Thyroid gland (tissue), 4 donors: ENCODE measurements at regions not wholly inside any gene's neighbourhood (a gene's known extent, or its start where the extent isn't known, plus 50 kb on each side); places are given as distances from the start of the nearest gene placed in this dataset.
"Not testable (repeated sequence)": the region's sequence is repeated elsewhere in the genome, so short reads cannot be mapped to it uniquely, and the experiment has no call there.

Source experiments
- DNase-seq, 2 donors: peaks; one replicate each; pipeline ENCODE4 v3.0.0-alpha.2; 2019
- H3K27ac ChIP-seq, 3 donors: fragments of 200-600 bp; sonication (generic); 1 replicate in 2 of 3; 2 replicates in 1 of 3; pipeline ENCODE4 v1.5.1; 2016 to 2019; ENCODE audit warnings: mild to moderate bottlenecking in 1 of 3, moderate library complexity in 1 of 3
- H3K27me3 ChIP-seq: fragments of 200-600 bp; sonication (generic); one replicate; pipeline ENCODE4 v1.5.1; 2019
- H3K36me3 ChIP-seq, 2 donors: fragments of 200-600 bp; sonication (generic); one replicate each; pipeline ENCODE4 v1.5.1; 2016 to 2019
- H3K4me1 ChIP-seq, 2 donors: fragments of 200-600 bp; sonication (generic); one replicate each; pipeline ENCODE4 v1.5.1; 2017 to 2019
- H3K4me3 ChIP-seq, 3 donors: fragments of 200-600 bp; sonication (generic); replicated peaks in 1 of 3; 1 replicate in 2 of 3; 2 replicates in 1 of 3; pipeline ENCODE4 v1.5.1; 2016; ENCODE audit warnings: mild to moderate bottlenecking in 1 of 3
- H3K9me3 ChIP-seq: fragments of 200-600 bp; sonication (generic); one replicate; pipeline ENCODE4 v1.5.1; 2017
- CTCF ChIP-seq, 6 experiments: fragments of 200-600 bp in 3 of 6; fragments of 450-650 bp in 3 of 6; sonication (generic) in 3 of 6; IDR thresholded peaks; one replicate each; pipeline ENCODE4 v1.5.1; 2016 to 2019; ENCODE audit warnings: antibody characterized with exemption in 6 of 6, mild to moderate bottlenecking in 2 of 6, inconsistent platforms in 1 of 6, moderate library complexity in 1 of 6
- POLR2A ChIP-seq, 2 donors: fragments of 450-650 bp; IDR thresholded peaks; one replicate each; pipeline ENCODE4 v1.6.1; 2017; ENCODE audit warnings: antibody characterized with exemption in 2 of 2, mild to moderate bottlenecking in 2 of 2, moderate library complexity in 1 of 2
- WGBS, 2 donors: methylation state at CpG; one replicate each; pipeline ENCODE4 v1.1.5; 2017; 5-methylcytosine and 5-hydroxymethylcytosine counted together
- intact Hi-C: fragments of 100-400 bp; cut with DNase I; formaldehyde crosslinking; loops from one replicate; pipeline ENCODE4 v1.15.1; 2023

- Histone ChIP-seq H3K9me3 (no peaks in the 10 kb centered on the region), H3K27ac (no peak overlapping the region), H3K36me3 (no peaks in the 10 kb centered on the region), H3K4me3 (no peak overlapping the region), H3K4me1 (no peaks in the 10 kb centered on the region), H3K27me3 (no peaks in the 10 kb centered on the region)
- intact Hi-C loops, result no loop called here
- TF ChIP-seq CTCF (IDR thresholded peaks at IDR 0.05) (no peak), POLR2A (IDR thresholded peaks at IDR 0.05) (no peak)
- WGBS, 2 donors, result 75 to 84% methylated on average over 1 of the region's 1 CpG
- no peak for DNase-seq
Measured at GRCh38 chr12:83559650-83560049, 872.9 kb downstream of the TMTC2 start.

- intact Hi-C loops, H3K36me3 ChIP-seq, H3K4me3 ChIP-seq, H3K27me3 ChIP-seq, H3K27ac ChIP-seq, DNase-seq, H3K4me1 ChIP-seq, H3K9me3 ChIP-seq: not testable (repeated sequence)
- 84 to 85% methylated on average over 6 to 7 of the region's 7 CpGs for WGBS, 2 donors
Measured at GRCh38 chr12:83556040-83556439, 869.3 kb downstream of the TMTC2 start.

GRCh38 chr12:83541446-83541845 is 854.7 kb downstream of the TMTC2 start:
- Histone ChIP-seq H3K4me1 (no peaks in the 10 kb centered on the region), H3K36me3 (no peaks in the 10 kb centered on the region), H3K27ac (no peak overlapping the region), H3K4me3 (no peak overlapping the region), H3K27me3 (no peaks in the 10 kb centered on the region), H3K9me3 (no peaks in the 10 kb centered on the region)
- DNase-seq, result no peak
- no peak for TF ChIP-seq CTCF (IDR thresholded peaks at IDR 0.05)
- TF ChIP-seq POLR2A (IDR thresholded peaks at IDR 0.05), result no peak
- intact Hi-C loops, result no loop called here

- WGBS, 2 donors, result 71 to 80% methylated on average over 3 of the region's 3 CpGs
- intact Hi-C loops, result no loop called here
- TF ChIP-seq CTCF (IDR thresholded peaks at IDR 0.05) (no peak), POLR2A (IDR thresholded peaks at IDR 0.05) (no peak)
- DNase-seq, result no peak
- Histone ChIP-seq H3K27ac (no peak overlapping the region), H3K4me1 (no peaks in the 10 kb centered on the region), H3K4me3 (no peak overlapping the region), H3K36me3 (no peaks in the 10 kb centered on the region), H3K9me3 (no peaks in the 10 kb centered on the region), H3K27me3 (no peaks in the 10 kb centered on the region)
Measured at GRCh38 chr12:83538361-83538965, 851.8 kb downstream of the TMTC2 start.

GRCh38 chr12:83537428-83538053 is 850.8 kb downstream of the TMTC2 start:
- 42 to 60% methylated on average over 4 of the region's 4 CpGs for WGBS, 2 donors
- H3K36me3 ChIP-seq, result no peaks in the 10 kb centered on the region
- DNase-seq, result no peak
- no peak overlapping the region for H3K27ac ChIP-seq
- TF ChIP-seq CTCF (IDR thresholded peaks at IDR 0.05) (no peak), POLR2A (IDR thresholded peaks at IDR 0.05) (no peak)
- no peaks in the 10 kb centered on the region for H3K9me3 ChIP-seq
- no peak overlapping the region for H3K4me3 ChIP-seq
- intact Hi-C loops, result no loop called here
- H3K4me1 ChIP-seq, result no peaks in the 10 kb centered on the region
- H3K27me3 ChIP-seq, result no peaks in the 10 kb centered on the region
